Large intestine (tissue), 3 donors: ENCODE measurements at regions not wholly inside any gene's neighbourhood (a gene's known extent, or its start where the extent isn't known, plus 50 kb on each side); places are given as distances from the start of the nearest gene placed in this dataset.

ENCODE experiments used
- DNase-seq, 2 donors: peaks; one replicate each; pipeline versions ENCODE4 v3.0.0 to v3.0.0-alpha.2; 2013
- H3K27ac ChIP-seq: one replicate; pipeline ENCODE4 v1.5.1; 2013; ENCODE audit warnings: low read length
- H3K27me3 ChIP-seq: 2 replicates; pipeline ENCODE4 v1.6.1; 2013; ENCODE audit warnings: low read length; ENCODE audit not compliant: control insufficient read depth, insufficient read depth
- H3K36me3 ChIP-seq: 2 replicates; pipeline ENCODE4 v1.6.1; 2013; ENCODE audit warnings: low read length; ENCODE audit not compliant: control insufficient read depth, insufficient read depth
- H3K4me1 ChIP-seq: one replicate; pipeline ENCODE4 v1.6.1; 2013; ENCODE audit warnings: low read length; ENCODE audit not compliant: control insufficient read depth, insufficient read depth
- H3K4me3 ChIP-seq: one replicate; pipeline ENCODE4 v1.5.1; 2013; ENCODE audit warnings: low read length
- H3K9me3 ChIP-seq: one replicate; pipeline ENCODE4 v1.6.1; 2013; ENCODE audit warnings: mild to moderate bottlenecking, low read depth, low read length, moderate library complexity; ENCODE audit not compliant: control insufficient read depth
- WGBS: methylation state at CpG from one replicate; pipeline ENCODE4 v1.1.5; 2013; ENCODE audit warnings: low lambda C conversion rate; ENCODE audit not compliant: insufficient coverage; 5-methylcytosine and 5-hydroxymethylcytosine counted together

DNA sequence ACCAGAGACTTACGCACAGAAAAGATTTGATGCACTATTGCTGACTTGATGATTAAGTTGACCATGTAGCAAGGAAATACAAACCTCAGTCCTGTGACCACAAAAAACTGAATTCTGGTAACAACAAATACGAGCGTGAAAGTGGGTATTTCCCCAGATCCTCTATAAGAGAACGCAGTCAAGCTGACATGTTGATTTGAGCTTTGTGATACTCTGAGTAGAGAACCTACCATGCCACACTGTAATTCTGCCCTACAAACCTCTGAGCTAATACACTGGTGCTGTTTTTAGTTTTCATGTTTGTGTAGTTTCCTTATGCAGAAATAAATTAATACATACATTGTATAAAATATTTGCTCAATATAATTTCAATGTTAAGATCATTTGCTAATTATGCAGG lies 565.6 kb upstream of the EPHA5 start:
- WGBS = no CpG with 5 or more reads among the region's 4 CpGs
- no peaks in the 10 kb centered on the region for H3K4me1 ChIP-seq
- no peak for DNase-seq
- H3K9me3 ChIP-seq = no peaks in the 10 kb centered on the region
- H3K36me3 ChIP-seq = no peaks in the 10 kb centered on the region
- H3K27me3 ChIP-seq = no peaks in the 10 kb centered on the region
- no peak overlapping the region for H3K4me3 ChIP-seq
- no peak overlapping the region for H3K27ac ChIP-seq

DNA sequence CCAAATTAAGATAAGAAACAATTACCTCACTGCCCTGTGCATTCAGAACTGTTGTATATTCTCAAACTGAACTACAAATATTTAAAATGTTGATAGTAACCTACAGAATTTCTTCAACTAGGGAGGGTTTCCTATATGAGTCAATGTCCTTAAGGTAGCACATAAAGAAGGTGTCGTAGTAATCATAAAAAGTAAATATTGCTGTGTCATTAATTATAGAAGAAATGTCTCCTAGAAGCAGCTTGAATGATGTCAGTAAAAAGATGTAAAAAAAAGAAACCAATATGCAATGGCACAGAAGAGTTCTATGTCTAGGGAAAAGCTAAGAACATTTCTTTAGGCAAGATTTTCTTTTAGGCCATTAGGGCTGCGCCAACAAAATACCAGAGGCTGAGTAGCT lies 559.6 kb upstream of the EPHA5 start:
- no peak for DNase-seq
- Histone ChIP-seq H3K27ac (no peak overlapping the region), H3K4me1 (no peaks in the 10 kb centered on the region), H3K9me3 (no peaks in the 10 kb centered on the region), H3K27me3 (no peaks in the 10 kb centered on the region), H3K36me3 (no peaks in the 10 kb centered on the region), H3K4me3 (no peak overlapping the region)
- 67% methylated on average over 1 of the region's 2 CpGs for WGBS

- H3K4me1 ChIP-seq = no peaks in the 10 kb centered on the region
- no peaks in the 10 kb centered on the region for H3K27me3 ChIP-seq
- DNase-seq = no peak
- no peaks in the 10 kb centered on the region for H3K36me3 ChIP-seq
- no peak overlapping the region for H3K4me3 ChIP-seq
- H3K27ac ChIP-seq = no peak overlapping the region
- WGBS = 100% methylated on average over 1 of the region's 1 CpG
- no peaks in the 10 kb centered on the region for H3K9me3 ChIP-seq
Observed at GRCh38 chr4:66225539-66225938, 555.2 kb upstream of the EPHA5 start.

DNA sequence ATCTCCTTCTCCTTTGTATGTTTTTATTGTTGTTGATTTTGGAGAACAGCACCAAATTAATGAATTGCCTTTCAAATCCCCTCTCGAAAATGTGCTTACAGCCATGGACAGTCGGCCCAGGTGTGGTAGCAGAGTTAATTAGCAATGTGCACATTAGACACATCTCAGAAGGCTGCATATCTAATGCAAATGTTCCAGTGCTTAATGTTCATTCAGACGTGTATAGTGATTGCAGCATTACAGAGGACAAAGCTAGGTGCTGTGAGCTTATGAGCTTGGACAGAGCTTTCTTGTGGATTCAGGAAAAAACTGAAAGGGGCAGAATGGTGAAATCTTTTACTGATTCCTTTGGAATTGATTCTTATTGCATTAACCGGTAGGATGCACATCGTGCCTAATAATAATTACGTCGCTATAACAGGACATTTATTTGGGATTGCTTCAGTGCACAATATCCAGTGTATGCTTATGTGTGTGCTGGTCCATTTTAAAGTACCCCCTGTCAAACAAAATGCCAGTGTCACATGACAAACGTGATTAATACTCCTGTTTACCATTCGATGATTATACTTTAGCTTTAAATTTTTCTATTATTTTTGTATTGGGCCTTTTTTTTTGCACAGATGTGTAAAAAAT lies 552.9 kb upstream of the EPHA5 start:
- no peaks in the 10 kb centered on the region for H3K27me3 ChIP-seq
- H3K4me1 ChIP-seq = no peaks in the 10 kb centered on the region
- H3K27ac ChIP-seq = no peak overlapping the region
- DNase-seq = no peak
- H3K36me3 ChIP-seq = no peaks in the 10 kb centered on the region
- no peak overlapping the region for H3K4me3 ChIP-seq
- 83% methylated on average over 7 of the region's 9 CpGs for WGBS
- no peaks in the 10 kb centered on the region for H3K9me3 ChIP-seq

DNA sequence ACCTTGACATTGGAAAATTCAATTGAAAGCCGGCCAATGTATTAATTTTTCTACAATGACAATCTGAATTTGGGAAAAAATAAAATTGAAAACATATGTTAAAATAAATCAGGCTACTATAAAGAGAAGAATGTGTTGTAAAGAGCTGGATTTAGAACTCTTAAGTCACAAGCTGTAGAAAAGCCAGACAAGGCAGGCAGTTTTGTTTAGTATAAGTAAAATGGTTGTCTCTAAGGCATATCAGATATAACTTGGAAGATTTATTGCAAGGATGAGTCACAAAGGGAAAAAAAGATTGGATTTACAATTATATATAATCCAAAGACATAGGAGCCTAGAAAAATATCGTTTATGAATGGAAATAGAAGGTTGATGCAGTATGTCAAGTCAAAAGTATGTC lies 549.1 kb upstream of the EPHA5 start:
- no peak overlapping the region for H3K27ac ChIP-seq
- H3K36me3 ChIP-seq = no peaks in the 10 kb centered on the region
- 100% methylated on average over 1 of the region's 2 CpGs for WGBS
- H3K9me3 ChIP-seq = no peaks in the 10 kb centered on the region
- DNase-seq = no peak
- no peaks in the 10 kb centered on the region for H3K4me1 ChIP-seq
- no peaks in the 10 kb centered on the region for H3K27me3 ChIP-seq
- H3K4me3 ChIP-seq = no peak overlapping the region

DNA sequence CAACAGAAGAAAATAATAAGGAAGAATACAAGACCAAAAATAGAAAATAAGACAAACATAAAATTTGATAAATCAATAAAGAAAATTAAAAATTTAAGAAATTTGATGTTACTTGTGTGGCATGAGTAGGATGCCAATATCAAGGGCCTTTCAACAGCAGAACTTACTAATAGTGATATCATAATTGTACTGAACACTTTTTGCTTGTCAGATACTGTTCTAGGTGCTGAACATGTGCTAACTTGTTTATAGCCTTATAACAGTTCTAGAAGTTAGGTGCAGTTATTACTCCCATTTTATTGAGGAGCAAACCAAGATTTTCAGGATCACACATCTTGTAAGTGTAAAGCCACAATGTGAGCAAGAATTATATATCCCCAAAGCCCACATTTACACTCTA lies 546.0 kb upstream of the EPHA5 start:
- H3K4me3 ChIP-seq = no peak overlapping the region
- H3K36me3 ChIP-seq = no peaks in the 10 kb centered on the region
- H3K27me3 ChIP-seq = no peaks in the 10 kb centered on the region
- no peak overlapping the region for H3K27ac ChIP-seq
- H3K4me1 ChIP-seq = no peaks in the 10 kb centered on the region
- no peak for DNase-seq
- no peaks in the 10 kb centered on the region for H3K9me3 ChIP-seq

- no peaks in the 10 kb centered on the region for H3K36me3 ChIP-seq
- no peaks in the 10 kb centered on the region for H3K4me1 ChIP-seq
- no peak overlapping the region for H3K4me3 ChIP-seq
- no peaks in the 10 kb centered on the region for H3K27me3 ChIP-seq
- no peak overlapping the region for H3K27ac ChIP-seq
- 91% methylated on average over 4 of the region's 5 CpGs for WGBS
- DNase-seq = no peak
- H3K9me3 ChIP-seq = no peaks in the 10 kb centered on the region
Observed at GRCh38 chr4:66212489-66212888, 542.2 kb upstream of the EPHA5 start.

DNA sequence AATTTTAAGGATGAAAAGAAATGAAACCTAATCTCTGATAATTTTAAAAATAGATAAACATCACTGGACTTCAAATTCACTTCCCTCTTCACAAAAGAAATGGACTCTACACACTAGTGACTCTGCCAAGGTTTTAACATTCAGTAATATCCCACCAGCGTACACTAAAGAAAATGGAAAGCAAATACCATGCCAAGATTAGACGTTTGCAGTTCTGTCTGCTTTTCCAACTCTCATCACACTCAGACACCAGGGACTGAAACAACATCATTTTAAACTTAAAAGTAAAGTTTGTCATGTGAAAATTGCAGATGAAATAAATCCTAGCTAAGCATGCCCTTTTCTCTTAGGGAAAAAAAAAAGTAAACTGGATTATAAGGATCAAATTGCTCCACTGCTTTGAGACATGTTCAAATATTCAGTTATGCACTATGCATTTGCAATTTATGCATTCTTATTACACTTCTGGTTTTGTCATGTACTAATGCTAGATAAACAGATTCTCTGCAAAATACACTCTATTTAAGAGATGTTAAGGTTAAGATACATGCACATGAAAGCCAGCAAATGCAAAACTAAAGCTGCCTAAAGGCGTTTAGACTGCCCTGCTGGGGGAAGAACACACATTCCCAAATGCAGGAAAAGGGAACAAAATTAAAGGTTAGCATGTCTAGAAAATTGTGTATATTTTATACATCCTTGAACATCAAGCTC lies 534.4 kb upstream of the EPHA5 start:
- H3K9me3 ChIP-seq = no peaks in the 10 kb centered on the region
- DNase-seq = no peak

DNA sequence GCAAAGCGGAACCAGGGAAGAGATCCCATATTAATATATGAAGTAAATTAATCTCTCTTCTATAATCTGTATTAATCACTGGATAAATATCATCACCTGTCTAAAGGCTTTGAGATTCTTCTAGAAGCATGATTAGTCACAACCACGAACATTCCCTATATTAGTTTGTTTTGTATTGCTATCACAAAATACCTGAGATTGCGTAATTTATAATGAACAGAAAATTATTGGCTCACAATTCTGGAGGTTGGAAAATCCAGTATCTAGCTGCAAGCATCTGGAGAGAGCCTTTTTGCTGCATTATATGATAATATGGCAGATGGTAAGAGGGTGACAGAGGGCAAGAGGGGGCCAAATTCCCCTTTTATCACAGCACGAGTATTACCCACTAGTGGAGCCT lies 532.6 kb upstream of the EPHA5 start:
- DNase-seq = no peak

More for the DNA sequence above, 534.4 kb upstream of the EPHA5 start:
- WGBS = no CpG with 5 or more reads among the region's 3 CpGs
- H3K27me3 ChIP-seq = no peaks in the 10 kb centered on the region
- H3K4me1 ChIP-seq = no peaks in the 10 kb centered on the region
- no peak overlapping the region for H3K4me3 ChIP-seq
- H3K36me3 ChIP-seq = no peaks in the 10 kb centered on the region
- H3K27ac ChIP-seq = no peak overlapping the region

DNA sequence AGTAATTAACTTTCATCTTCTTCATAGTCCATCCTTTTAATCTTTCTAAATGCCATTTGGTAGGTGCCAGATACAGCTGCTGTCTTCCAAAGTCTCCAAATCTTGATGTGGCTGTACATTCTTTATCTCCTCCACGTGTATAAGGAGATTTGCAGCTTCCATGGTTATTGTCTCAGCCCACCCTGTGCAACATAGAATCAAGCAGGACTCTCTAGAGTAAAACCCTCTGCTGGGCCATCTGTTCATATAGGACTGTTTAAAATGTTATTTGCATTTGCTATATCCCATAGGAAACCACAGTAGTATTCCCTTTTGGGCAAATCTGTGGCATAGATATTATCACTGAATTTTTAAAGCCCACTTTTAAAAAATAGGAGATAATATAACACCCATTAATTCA lies 527.2 kb upstream of the EPHA5 start:
- no peaks in the 10 kb centered on the region for H3K9me3 ChIP-seq
- WGBS = no CpG with 5 or more reads among the region's 1 CpG
- no peak overlapping the region for H3K4me3 ChIP-seq
- DNase-seq = no peak
- no peaks in the 10 kb centered on the region for H3K4me1 ChIP-seq
- no peak overlapping the region for H3K27ac ChIP-seq
- no peaks in the 10 kb centered on the region for H3K27me3 ChIP-seq
- no peaks in the 10 kb centered on the region for H3K36me3 ChIP-seq

More for the DNA sequence above, 532.6 kb upstream of the EPHA5 start:
- no peaks in the 10 kb centered on the region for H3K4me1 ChIP-seq
- no peak overlapping the region for H3K4me3 ChIP-seq
- H3K36me3 ChIP-seq = no peaks in the 10 kb centered on the region
- no peaks in the 10 kb centered on the region for H3K9me3 ChIP-seq
- H3K27ac ChIP-seq = no peak overlapping the region
- no peaks in the 10 kb centered on the region for H3K27me3 ChIP-seq
- 100% methylated on average over 1 of the region's 4 CpGs for WGBS

- H3K27me3 ChIP-seq = no peaks in the 10 kb centered on the region
- H3K36me3 ChIP-seq = no peaks in the 10 kb centered on the region
- H3K4me1 ChIP-seq = no peaks in the 10 kb centered on the region
- no CpG with 5 or more reads among the region's 1 CpG for WGBS
- DNase-seq = no peak
- no peaks in the 10 kb centered on the region for H3K9me3 ChIP-seq
- no peak overlapping the region for H3K4me3 ChIP-seq
- H3K27ac ChIP-seq = no peak overlapping the region
Observed at GRCh38 chr4:66193487-66193886, 523.2 kb upstream of the EPHA5 start.
